Mesothelial cell of epicardium (in vitro differentiated cells): ENCODE measurements at regions not wholly inside any gene's neighbourhood (a gene's known extent, or its start where the extent isn't known, plus 50 kb on each side); places are given as distances from the start of the nearest gene placed in this dataset.

Experiments
- DNase-seq, 2 experiments: peaks; one replicate each; pipeline ENCODE4 v3.0.0; 2021; ENCODE audit warnings: low spot score in 2 of 2; ENCODE audit not compliant: unreplicated experiment in 2 of 2
- H3K27ac Mint-ChIP-seq: 2 replicates; pipeline ENCODE4 v1.8.0; 2021; ENCODE audit warnings: mixed read lengths
- H3K27me3 Mint-ChIP-seq: 2 replicates; pipeline ENCODE4 v1.8.0; 2021; ENCODE audit warnings: low read depth, mixed read lengths
- H3K36me3 Mint-ChIP-seq: 2 replicates; pipeline ENCODE4 v1.8.0; 2021; ENCODE audit warnings: mixed read lengths
- H3K4me1 Mint-ChIP-seq: 2 replicates; pipeline ENCODE4 v1.8.0; 2021; ENCODE audit warnings: mixed read lengths
- H3K4me3 Mint-ChIP-seq: 2 replicates; pipeline ENCODE4 v1.8.0; 2021; ENCODE audit warnings: mild to moderate bottlenecking, moderate library complexity, mixed read lengths
- H3K9me3 Mint-ChIP-seq: 2 replicates; pipeline ENCODE4 v1.8.0; 2021; ENCODE audit warnings: mixed read lengths
- CTCF ChIP-seq: fragments of 200-600 bp; sonication (generic); IDR thresholded peaks from one replicate; pipeline ENCODE4 v1.5.0; 2021; ENCODE audit warnings: antibody characterized with exemption; ENCODE audit not compliant: unreplicated experiment

- DNase-seq: no peak
- H3K9me3 Mint-ChIP-seq: no peaks in the 10 kb centered on the region
- peaks cover 23% of the 10 kb centered on the region for H3K27me3 Mint-ChIP-seq
- no peak overlapping the region for H3K27ac Mint-ChIP-seq
- H3K4me1 Mint-ChIP-seq: peaks cover 24% of the 10 kb centered on the region
- TF ChIP-seq CTCF: no peak
- no peaks in the 10 kb centered on the region for H3K36me3 Mint-ChIP-seq
- no peak overlapping the region for H3K4me3 Mint-ChIP-seq
Measured at GRCh38 chr9:108634672-108635462, 220.9 kb downstream of the ACTL7B start.

- no peak for DNase-seq
- peaks cover 24% of the 10 kb centered on the region for H3K4me1 Mint-ChIP-seq
- H3K4me3 Mint-ChIP-seq: no peak overlapping the region
- TF ChIP-seq CTCF: no peak
- no peak overlapping the region for H3K27ac Mint-ChIP-seq
- no peaks in the 10 kb centered on the region for H3K36me3 Mint-ChIP-seq
- peaks cover 23% of the 10 kb centered on the region for H3K27me3 Mint-ChIP-seq
- no peaks in the 10 kb centered on the region for H3K9me3 Mint-ChIP-seq
Measured at GRCh38 chr9:108634204-108634603, 221.6 kb downstream of the ACTL7B start.

GRCh38 chr9:108631496-108632285 is 224.1 kb downstream of the ACTL7B start:
- Mint-ChIP-seq H3K27me3 (peaks cover 22% of the 10 kb centered on the region), H3K36me3 (no peaks in the 10 kb centered on the region), H3K9me3 (no peaks in the 10 kb centered on the region), H3K27ac (no peak overlapping the region), H3K4me1 (peaks cover 17% of the 10 kb centered on the region), H3K4me3 (no peak overlapping the region)
- no peak for DNase-seq
- no peak for TF ChIP-seq CTCF

GRCh38 chr9:108628316-108628715 is 227.5 kb downstream of the ACTL7B start:
- no peak overlapping the region for H3K4me3 Mint-ChIP-seq
- no peak for DNase-seq
- H3K9me3 Mint-ChIP-seq: no peaks in the 10 kb centered on the region
- peaks cover 37% of the 10 kb centered on the region for H3K27me3 Mint-ChIP-seq
- H3K4me1 Mint-ChIP-seq: no peaks in the 10 kb centered on the region
- no peaks in the 10 kb centered on the region for H3K36me3 Mint-ChIP-seq
- no peak overlapping the region for H3K27ac Mint-ChIP-seq
- no peak for TF ChIP-seq CTCF

- no peak for TF ChIP-seq CTCF
- H3K4me1 Mint-ChIP-seq: no peaks in the 10 kb centered on the region
- H3K36me3 Mint-ChIP-seq: no peaks in the 10 kb centered on the region
- H3K27me3 Mint-ChIP-seq: peaks cover 37% of the 10 kb centered on the region
- no peak overlapping the region for H3K27ac Mint-ChIP-seq
- H3K4me3 Mint-ChIP-seq: no peak overlapping the region
- no peaks in the 10 kb centered on the region for H3K9me3 Mint-ChIP-seq
- DNase-seq: no peak
Measured at GRCh38 chr9:108626743-108627142, 229.0 kb downstream of the ACTL7B start.
